AG09309 (cell line): ENCODE measurements at regions not wholly inside any gene's neighbourhood (a gene's known extent, or its start where the extent isn't known, plus 50 kb on each side); places are given as distances from the start of the nearest gene placed in this dataset.

Experiments used
- DNase-seq: peaks from one replicate; pipeline ENCODE4 v3.0.0-alpha.2; 2010; ENCODE audit warnings: low read depth
- H3K4me3 ChIP-seq: 2 replicates; pipeline ENCODE4 v1.5.1; 2011; ENCODE audit warnings: mild to moderate bottlenecking, low read depth, low read length, moderate library complexity; ENCODE audit not compliant: control insufficient read depth
- CTCF ChIP-seq: IDR thresholded peaks from 2 replicates; pipeline ENCODE4 v1.5.1; 2011; ENCODE audit warnings: mild to moderate bottlenecking, low read depth, low read length, inconsistent platforms; ENCODE audit not compliant: insufficient read depth, control insufficient read depth; ENCODE audit errors: missing control alignments

- H3K4me3 ChIP-seq = no peak overlapping the region
- DNase-seq = no peak
- TF ChIP-seq CTCF = no peak
Measured at GRCh38 chr2:186269536-186269935, 216.5 kb upstream of the ZC3H15 start.

- H3K4me3 ChIP-seq = no peak overlapping the region
- DNase-seq = no peak
- TF ChIP-seq CTCF = no peak
Measured at GRCh38 chr2:186273953-186274352, 212.1 kb upstream of the ZC3H15 start.

- DNase-seq = peak; percentile 34
- no peak for TF ChIP-seq CTCF
- H3K4me3 ChIP-seq = no peak overlapping the region
Measured at GRCh38 chr2:186274936-186275575, 211.0 kb upstream of the ZC3H15 start.

- DNase-seq = no peak
- no peak for TF ChIP-seq CTCF
- H3K4me3 ChIP-seq = no peak overlapping the region
Measured at GRCh38 chr2:186276909-186277308, 209.2 kb upstream of the ZC3H15 start.

GRCh38 chr2:186281726-186282125, 204.3 kb upstream of the ZC3H15 start:
- no peak for TF ChIP-seq CTCF
- DNase-seq = no peak
- no peak overlapping the region for H3K4me3 ChIP-seq

- no peak overlapping the region for H3K4me3 ChIP-seq
- DNase-seq = no peak
- no peak for TF ChIP-seq CTCF
Measured at GRCh38 chr2:186294248-186294888, 191.7 kb upstream of the ZC3H15 start.
